K562 (cell line): ENCODE measurements at regions not wholly inside any gene's neighbourhood (a gene's known extent, or its start where the extent isn't known, plus 50 kb on each side); places are given as distances from the start of the nearest gene placed in this dataset.

ENCODE experiments used
- BRCA1 ChIP-seq, 2 experiments: fragments of 450-650 bp in 1 of 2; sonication (generic) in 1 of 2; formaldehyde crosslinking in 1 of 2; IDR thresholded peaks; 2 replicates each; pipeline versions ENCODE4 v1.5.0 to v1.6.1; 2017 to 2020; ENCODE audit warnings: mild to moderate bottlenecking in 1 of 2, missing genetic modification reagents in 1 of 2
- CXXC5 ChIP-seq: fragments of 250-450 bp; sonication (Bioruptor Pico); IDR thresholded peaks from 2 replicates; pipeline ENCODE4 v1.8.0; 2022; ENCODE audit warnings: inconsistent platforms, mild to moderate bottlenecking, moderate library complexity
- FOXJ2 ChIP-seq: fragments of 200-800 bp; sonication (Bioruptor generic); IDR thresholded peaks from 2 replicates; pipeline ENCODE4 v1.6.1; 2016; ENCODE audit warnings: missing genetic modification characterization, missing compliant biosample characterization
- MCM3 ChIP-seq: fragments of 450-650 bp; IDR thresholded peaks from 2 replicates; pipeline ENCODE4 v1.6.1; 2016
- MTA2 ChIP-seq: fragments of 450-650 bp; IDR thresholded peaks from 2 replicates; pipeline ENCODE4 v1.6.1; 2016; ENCODE audit warnings: low read depth
- NCOA2 ChIP-seq, 2 experiments: fragments of 450-650 bp; IDR thresholded peaks; 2 replicates each; pipeline ENCODE4 v1.6.1; 2018; ENCODE audit warnings: mild to moderate bottlenecking in 2 of 2, moderate library complexity in 1 of 2; ENCODE audit not compliant: partially characterized antibody in 2 of 2
- POLR2A ChIP-seq: fragments of 450-650 bp; conservative IDR thresholded peaks from 2 replicates; pipeline ENCODE4 v1.6.1; 2016
- PRPF4 ChIP-seq: fragments of 200-400 bp; formaldehyde crosslinking; IDR thresholded peaks from one replicate; pipeline ENCODE4 v1.6.1; 2017; ENCODE audit warnings: low read length, low read depth, mild to moderate bottlenecking; ENCODE audit not compliant: insufficient read depth, poor library complexity, severe bottlenecking
- RBFOX2 ChIP-seq: fragments of 200-400 bp; formaldehyde crosslinking; IDR thresholded peaks from 2 replicates; pipeline ENCODE4 v1.6.1; 2017; ENCODE audit warnings: low read depth, mild to moderate bottlenecking, low read length, moderate library complexity
- SIRT6 ChIP-seq: IDR thresholded peaks from one replicate; pipeline ENCODE4 v1.6.1; 2012; ENCODE audit warnings: low read depth, mild to moderate bottlenecking, control low read depth, inconsistent platforms, low read length, moderate library complexity
- SMAD1 ChIP-seq: fragments of 150-350 bp; IDR thresholded peaks from 2 replicates; pipeline ENCODE4 v1.6.1; 2014; ENCODE audit warnings: low read length, low read depth; ENCODE audit not compliant: partially characterized antibody
- STAT5B ChIP-seq: fragments of 250-450 bp; sonication (Bioruptor Pico); IDR thresholded peaks from 2 replicates; pipeline ENCODE4 v1.8.0; 2021; ENCODE audit warnings: mild to moderate bottlenecking, inconsistent platforms
- TAF15 ChIP-seq: fragments of 200-400 bp; formaldehyde crosslinking; IDR thresholded peaks from 2 replicates; pipeline ENCODE4 v1.6.1; 2017; ENCODE audit warnings: mild to moderate bottlenecking, low read depth, low read length, moderate library complexity
- YY1 ChIP-seq, 3 experiments: IDR thresholded peaks; 2 replicates each; pipeline ENCODE4 v1.6.1; 2011; ENCODE audit warnings: low read length in 2 of 3, mild to moderate bottlenecking in 2 of 3, moderate library complexity in 2 of 3, borderline replicate concordance in 1 of 3, control low read depth in 1 of 3, low read depth in 1 of 3; ENCODE audit not compliant: insufficient read depth in 3 of 3, insufficient replicate concordance in 2 of 3, control insufficient read depth in 1 of 3, insufficient read length in 1 of 3; ENCODE audit errors: extremely low read depth in 1 of 3
- ZNF197 ChIP-seq: fragments of 200-800 bp; sonication (Bioruptor generic); IDR thresholded peaks from 2 replicates; pipeline ENCODE4 v1.6.1; 2016; ENCODE audit warnings: low read depth, missing genetic modification characterization, missing compliant biosample characterization
- ZNF263 ChIP-seq: sonication (generic); formaldehyde crosslinking; IDR thresholded peaks from 2 replicates; pipeline ENCODE4 v1.8.0; 2022; ENCODE audit warnings: mild to moderate bottlenecking, missing genetic modification reagents, borderline replicate concordance
- ZZZ3 ChIP-seq: fragments of 450-650 bp; IDR thresholded peaks from 2 replicates; pipeline ENCODE4 v1.6.1; 2016; ENCODE audit warnings: antibody characterized with exemption, mild to moderate bottlenecking, moderate library complexity
- TF ChIP-seq, protein P1 (sequence below): fragments of 450-650 bp; formaldehyde crosslinking; IDR thresholded peaks from 2 replicates; pipeline ENCODE4 v1.4.0; 2022; ENCODE audit warnings: missing genetic modification characterization
- TF ChIP-seq, protein P2 (sequence below): sonication (generic); formaldehyde crosslinking; IDR thresholded peaks from 2 replicates; pipeline ENCODE4 v1.8.0; 2023; ENCODE audit warnings: missing genetic modification reagents, mild to moderate bottlenecking, borderline replicate concordance

- TF ChIP-seq ZNF263 (no peak), FOXJ2 (tag) (no peak), SMAD1 (no peak), BRCA1 (IDR thresholded peaks at IDR 0.05) (no peak), BRCA1 (CRISPR knock-in tag; IDR thresholded peaks at IDR 0.05) (no peak), PRPF4 (peak; percentile 74), CXXC5 (CRISPR knock-in tag) (peak; percentile 92), ZZZ3 (no peak), STAT5B (CRISPR knock-in tag) (no peak), YY1 (IDR thresholded peaks at IDR 0.05; ENCODE audit: borderline replicate concordance in 1 of 3, control insufficient read depth in 1 of 3, extremely low read depth in 1 of 3, insufficient read depth in 3 of 3, insufficient read length in 1 of 3, insufficient replicate concordance in 2 of 3, low read depth in 1 of 3, low read length in 2 of 3) (no peak), MCM3 (no peak), ZNF197 (CRISPR knock-in tag) (peak; percentile 63; the same call in 1 of the 2 replicates), SIRT6 (no peak), POLR2A (peak; percentile 34; the same call in 1 of the 2 replicates), RBFOX2 (peak; percentile 78), NCOA2 (IDR thresholded peaks at IDR 0.05; ENCODE audit: partially characterized antibody in 2 of 2) (no peak), MTA2 (no peak), TAF15 (no peak)
- TF ChIP-seq, protein P1, sequence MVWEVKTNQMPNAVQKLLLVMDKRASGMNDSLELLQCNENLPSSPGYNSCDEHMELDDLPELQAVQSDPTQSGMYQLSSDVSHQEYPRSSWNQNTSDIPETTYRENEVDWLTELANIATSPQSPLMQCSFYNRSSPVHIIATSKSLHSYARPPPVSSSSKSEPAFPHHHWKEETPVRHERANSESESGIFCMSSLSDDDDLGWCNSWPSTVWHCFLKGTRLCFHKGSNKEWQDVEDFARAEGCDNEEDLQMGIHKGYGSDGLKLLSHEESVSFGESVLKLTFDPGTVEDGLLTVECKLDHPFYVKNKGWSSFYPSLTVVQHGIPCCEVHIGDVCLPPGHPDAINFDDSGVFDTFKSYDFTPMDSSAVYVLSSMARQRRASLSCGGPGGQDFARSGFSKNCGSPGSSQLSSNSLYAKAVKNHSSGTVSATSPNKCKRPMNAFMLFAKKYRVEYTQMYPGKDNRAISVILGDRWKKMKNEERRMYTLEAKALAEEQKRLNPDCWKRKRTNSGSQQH (CRISPR knock-in tag) = peak; percentile 34; the same call in 1 of the 2 replicates
- TF ChIP-seq, protein P2, sequence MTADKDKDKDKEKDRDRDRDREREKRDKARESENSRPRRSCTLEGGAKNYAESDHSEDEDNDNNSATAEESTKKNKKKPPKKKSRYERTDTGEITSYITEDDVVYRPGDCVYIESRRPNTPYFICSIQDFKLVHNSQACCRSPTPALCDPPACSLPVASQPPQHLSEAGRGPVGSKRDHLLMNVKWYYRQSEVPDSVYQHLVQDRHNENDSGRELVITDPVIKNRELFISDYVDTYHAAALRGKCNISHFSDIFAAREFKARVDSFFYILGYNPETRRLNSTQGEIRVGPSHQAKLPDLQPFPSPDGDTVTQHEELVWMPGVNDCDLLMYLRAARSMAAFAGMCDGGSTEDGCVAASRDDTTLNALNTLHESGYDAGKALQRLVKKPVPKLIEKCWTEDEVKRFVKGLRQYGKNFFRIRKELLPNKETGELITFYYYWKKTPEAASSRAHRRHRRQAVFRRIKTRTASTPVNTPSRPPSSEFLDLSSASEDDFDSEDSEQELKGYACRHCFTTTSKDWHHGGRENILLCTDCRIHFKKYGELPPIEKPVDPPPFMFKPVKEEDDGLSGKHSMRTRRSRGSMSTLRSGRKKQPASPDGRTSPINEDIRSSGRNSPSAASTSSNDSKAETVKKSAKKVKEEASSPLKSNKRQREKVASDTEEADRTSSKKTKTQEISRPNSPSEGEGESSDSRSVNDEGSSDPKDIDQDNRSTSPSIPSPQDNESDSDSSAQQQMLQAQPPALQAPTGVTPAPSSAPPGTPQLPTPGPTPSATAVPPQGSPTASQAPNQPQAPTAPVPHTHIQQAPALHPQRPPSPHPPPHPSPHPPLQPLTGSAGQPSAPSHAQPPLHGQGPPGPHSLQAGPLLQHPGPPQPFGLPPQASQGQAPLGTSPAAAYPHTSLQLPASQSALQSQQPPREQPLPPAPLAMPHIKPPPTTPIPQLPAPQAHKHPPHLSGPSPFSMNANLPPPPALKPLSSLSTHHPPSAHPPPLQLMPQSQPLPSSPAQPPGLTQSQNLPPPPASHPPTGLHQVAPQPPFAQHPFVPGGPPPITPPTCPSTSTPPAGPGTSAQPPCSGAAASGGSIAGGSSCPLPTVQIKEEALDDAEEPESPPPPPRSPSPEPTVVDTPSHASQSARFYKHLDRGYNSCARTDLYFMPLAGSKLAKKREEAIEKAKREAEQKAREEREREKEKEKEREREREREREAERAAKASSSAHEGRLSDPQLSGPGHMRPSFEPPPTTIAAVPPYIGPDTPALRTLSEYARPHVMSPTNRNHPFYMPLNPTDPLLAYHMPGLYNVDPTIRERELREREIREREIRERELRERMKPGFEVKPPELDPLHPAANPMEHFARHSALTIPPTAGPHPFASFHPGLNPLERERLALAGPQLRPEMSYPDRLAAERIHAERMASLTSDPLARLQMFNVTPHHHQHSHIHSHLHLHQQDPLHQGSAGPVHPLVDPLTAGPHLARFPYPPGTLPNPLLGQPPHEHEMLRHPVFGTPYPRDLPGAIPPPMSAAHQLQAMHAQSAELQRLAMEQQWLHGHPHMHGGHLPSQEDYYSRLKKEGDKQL (CRISPR knock-in tag) = no peak
Measured at GRCh38 chr9:129482521-129483414, 138.1 kb downstream of the C9orf50 start (continued).
